Common myeloid progenitor, CD34-positive (primary cell): ENCODE measurements at regions not wholly inside any gene's neighbourhood (a gene's known extent, or its start where the extent isn't known, plus 50 kb on each side); places are given as distances from the start of the nearest gene placed in this dataset.

ENCODE experiments used
- CTCF ChIA-PET: fragments of 350-600 bp; sonication (Branson Sonifier 250); formaldehyde crosslinking; loops from one replicate; lab custom pipeline; 2021; ENCODE audit warnings: antibody characterized with exemption; lab: Charles Lee
- POLR2A ChIA-PET: fragments of 350-600 bp; sonication (Branson Sonifier 250); formaldehyde crosslinking; loops from one replicate; lab custom pipeline; 2021; ENCODE audit warnings: antibody characterized with exemption; lab: Charles Lee
- DNase-seq, 3 donors: peaks; one replicate each; pipeline versions ENCODE4 v3.0.0 to v3.0.0-alpha.2; 2013
- H3K27ac ChIP-seq, 2 experiments: 1 replicate in 1 of 2; 2 replicates in 1 of 2; pipeline ENCODE4 v1.7.0; 2013; ENCODE audit warnings: inconsistent platforms in 2 of 2, low read length in 2 of 2, mild to moderate bottlenecking in 2 of 2, low read depth in 1 of 2, moderate library complexity in 1 of 2; ENCODE audit not compliant: severe bottlenecking in 2 of 2, insufficient read depth in 1 of 2, poor library complexity in 1 of 2
- H3K27me3 ChIP-seq, 5 experiments: replicated peaks in 2 of 5; 1 replicate in 3 of 5; 2 replicates in 2 of 5; pipeline versions ENCODE4 v1.6.1 to v1.7.0; 2013; ENCODE audit warnings: low read length in 4 of 5, mild to moderate bottlenecking in 2 of 5, moderate library complexity in 2 of 5, inconsistent platforms in 1 of 5; ENCODE audit not compliant: insufficient read depth in 5 of 5, control insufficient read depth in 4 of 5
- H3K36me3 ChIP-seq, 4 experiments: 1 replicate in 2 of 4; 2 replicates in 2 of 4; pipeline versions ENCODE4 v1.6.1 to v1.7.0; 2013; ENCODE audit warnings: low read length in 3 of 4, control low read depth in 1 of 4, mild to moderate bottlenecking in 1 of 4; ENCODE audit not compliant: control insufficient read depth in 4 of 4, insufficient read depth in 4 of 4
- H3K4me1 ChIP-seq, 4 experiments: 1 replicate in 3 of 4; 2 replicates in 1 of 4; pipeline versions ENCODE4 v1.6.1 to v1.7.1; 2013; ENCODE audit warnings: low read length in 3 of 4, mild to moderate bottlenecking in 3 of 4, control low read depth in 1 of 4, inconsistent platforms in 1 of 4, moderate library complexity in 1 of 4; ENCODE audit not compliant: control insufficient read depth in 4 of 4, insufficient read depth in 4 of 4; ENCODE audit errors: control extremely low read depth in 1 of 4
- H3K4me3 ChIP-seq, 7 experiments: 1 replicate in 4 of 7; 2 replicates in 3 of 7; pipeline versions ENCODE4 v1.5.1 to v1.7.0; 2013; ENCODE audit warnings: mild to moderate bottlenecking in 7 of 7, low read length in 6 of 7, moderate library complexity in 6 of 7, inconsistent platforms in 2 of 7, low read depth in 2 of 7, control low read depth in 1 of 7; ENCODE audit not compliant: insufficient read depth in 4 of 7, control insufficient read depth in 1 of 7; ENCODE audit errors: extremely low read depth in 1 of 7
- H3K9me3 ChIP-seq, 5 experiments: 1 replicate in 4 of 5; 2 replicates in 1 of 5; pipeline versions ENCODE4 v1.6.1 to v1.7.1; 2013; ENCODE audit warnings: low read length in 4 of 5, mild to moderate bottlenecking in 2 of 5, inconsistent platforms in 1 of 5, low read depth in 1 of 5, moderate library complexity in 1 of 5; ENCODE audit not compliant: control insufficient read depth in 4 of 5, insufficient read depth in 2 of 5; ENCODE audit errors: control extremely low read depth in 1 of 5
- WGBS: methylation state at CpG from one replicate; pipeline ENCODE4 v1.1.5; 2013; ENCODE audit not compliant: insufficient coverage; 5-methylcytosine and 5-hydroxymethylcytosine counted together

GRCh38 chrY:7938982-7939718 lies 1027.6 kb upstream of the AMELY start:
- no peak for DNase-seq
- H3K36me3 ChIP-seq, result no peaks in the 10 kb centered on the region
- H3K4me3 ChIP-seq, result no peak overlapping the region
- WGBS, result no CpG with 5 or more reads among the region's 2 CpGs
- CTCF ChIA-PET, result no interaction called here
- no peak overlapping the region for H3K27ac ChIP-seq
- POLR2A ChIA-PET, result no interaction called here
- no peaks in the 10 kb centered on the region for H3K9me3 ChIP-seq
- no peaks in the 10 kb centered on the region for H3K27me3 ChIP-seq
- no peaks in the 10 kb centered on the region for H3K4me1 ChIP-seq

GRCh38 chrY:7936831-7937230 lies 1025.3 kb upstream of the AMELY start:
- no peaks in the 10 kb centered on the region for H3K36me3 ChIP-seq
- H3K27me3 ChIP-seq, result no peaks in the 10 kb centered on the region
- no peaks in the 10 kb centered on the region for H3K4me1 ChIP-seq
- DNase-seq, result no peak
- no peaks in the 10 kb centered on the region for H3K9me3 ChIP-seq
- POLR2A ChIA-PET, result no interaction called here
- H3K4me3 ChIP-seq, result no peak overlapping the region
- CTCF ChIA-PET, result no interaction called here
- H3K27ac ChIP-seq, result no peak overlapping the region
- no CpG with 5 or more reads among the region's 4 CpGs for WGBS

GRCh38 chrY:7936046-7936445 lies 1024.5 kb upstream of the AMELY start:
- Histone ChIP-seq H3K4me3 (no peak overlapping the region), H3K4me1 (no peaks in the 10 kb centered on the region), H3K27ac (no peak overlapping the region), H3K9me3 (no peaks in the 10 kb centered on the region), H3K27me3 (no peaks in the 10 kb centered on the region), H3K36me3 (no peaks in the 10 kb centered on the region)
- CTCF ChIA-PET, result no interaction called here
- POLR2A ChIA-PET, result no interaction called here
- no CpG with 5 or more reads among the region's 1 CpG for WGBS
- no peak for DNase-seq

- Histone ChIP-seq H3K27ac (no peak overlapping the region), H3K27me3 (no peaks in the 10 kb centered on the region), H3K36me3 (no peaks in the 10 kb centered on the region), H3K9me3 (no peaks in the 10 kb centered on the region), H3K4me1 (no peaks in the 10 kb centered on the region), H3K4me3 (no peak overlapping the region)
- WGBS, result no CpG with 5 or more reads among the region's 2 CpGs
- POLR2A ChIA-PET, result no interaction called here
- DNase-seq, result no peak
- CTCF ChIA-PET, result no interaction called here
These were observed 1024.1 kb upstream of the AMELY start for GRCh38 chrY:7935606-7936005.

- POLR2A ChIA-PET, result no interaction called here
- H3K4me3 ChIP-seq, result no peak overlapping the region
- no peaks in the 10 kb centered on the region for H3K4me1 ChIP-seq
- no peaks in the 10 kb centered on the region for H3K27me3 ChIP-seq
- no peaks in the 10 kb centered on the region for H3K9me3 ChIP-seq
- DNase-seq, result no peak
- no CpG with 5 or more reads among the region's 1 CpG for WGBS
- CTCF ChIA-PET, result no interaction called here
- no peak overlapping the region for H3K27ac ChIP-seq
- no peaks in the 10 kb centered on the region for H3K36me3 ChIP-seq
These were observed 1020.9 kb upstream of the AMELY start for GRCh38 chrY:7932424-7932823.

- Histone ChIP-seq H3K9me3 (no peaks in the 10 kb centered on the region), H3K36me3 (no peaks in the 10 kb centered on the region), H3K27ac (no peak overlapping the region), H3K27me3 (no peaks in the 10 kb centered on the region), H3K4me3 (no peak overlapping the region), H3K4me1 (no peaks in the 10 kb centered on the region)
- POLR2A ChIA-PET, result no interaction called here
- WGBS, result no CpG with 5 or more reads among the region's 1 CpG
- no peak for DNase-seq
- CTCF ChIA-PET, result no interaction called here
These were observed 1018.3 kb upstream of the AMELY start for GRCh38 chrY:7929866-7930265.

- CTCF ChIA-PET, result no interaction called here
- H3K27ac ChIP-seq, result no peak overlapping the region
- H3K9me3 ChIP-seq, result no peaks in the 10 kb centered on the region
- POLR2A ChIA-PET, result no interaction called here
- no peaks in the 10 kb centered on the region for H3K36me3 ChIP-seq
- H3K4me1 ChIP-seq, result no peaks in the 10 kb centered on the region
- WGBS, result no CpG with 5 or more reads among the region's 2 CpGs
- H3K27me3 ChIP-seq, result no peaks in the 10 kb centered on the region
- no peak overlapping the region for H3K4me3 ChIP-seq
- DNase-seq, result no peak
These were observed 1012.5 kb upstream of the AMELY start for GRCh38 chrY:7924059-7924458.
